Panc1 (cell line): ENCODE measurements at regions not wholly inside any gene's neighbourhood (a gene's known extent, or its start where the extent isn't known, plus 50 kb on each side); places are given as distances from the start of the nearest gene placed in this dataset.

Experiments used
- ATAC-seq: fragments of 200-7000 bp; cut with Tn5 transposase; 2 replicates; pipeline ENCODE4 v1.9.1; 2020; ENCODE audit warnings: mild to moderate bottlenecking, moderate library complexity
- BruUV-seq: library from RNA; stranded (reverse); fragments of 400-500 nt; replicated peaks from 2 replicates; lab custom pipeline; 2021; lab: Mats Ljungman, UMichigan
- CTCF ChIA-PET: fragments of 300-600 bp; sonication (Branson Sonifier 250); formaldehyde crosslinking; loops from one replicate; lab custom pipeline; 2022; ENCODE audit warnings: antibody characterized with exemption; lab: Charles Lee
- POLR2A ChIA-PET: fragments of 300-600 bp; sonication (Branson Sonifier 250); formaldehyde crosslinking; loops from one replicate; lab custom pipeline; 2022; ENCODE audit warnings: antibody characterized with exemption; lab: Charles Lee
- DNase-seq: peaks from one replicate; pipeline ENCODE4 v3.0.0-alpha.2; 2010; ENCODE audit warnings: low read depth, low spot score
- H3K27ac ChIP-seq: 2 replicates; pipeline ENCODE4 v1.5.1; 2011; ENCODE audit warnings: mild to moderate bottlenecking, low read length, inconsistent platforms
- H3K27me3 ChIP-seq: fragments of 200-500 bp; sonication (Bioruptor generic); 2 replicates; pipeline ENCODE4 v1.6.0; 2014; ENCODE audit warnings: low read length, inconsistent platforms; ENCODE audit not compliant: control insufficient read depth, insufficient read depth
- H3K36me3 ChIP-seq: fragments of 200-500 bp; sonication (Bioruptor generic); 2 replicates; pipeline ENCODE4 v1.5.1; 2014; ENCODE audit warnings: inconsistent platforms, mild to moderate bottlenecking, low read length, moderate library complexity; ENCODE audit not compliant: control insufficient read depth, insufficient read depth
- H3K4me1 ChIP-seq: 2 replicates; pipeline ENCODE4 v1.5.1; 2011; ENCODE audit warnings: inconsistent platforms, mild to moderate bottlenecking, low read length, moderate library complexity; ENCODE audit not compliant: control insufficient read depth, insufficient read depth
- H3K4me3 ChIP-seq, 2 experiments: 2 replicates each; pipeline ENCODE4 v1.5.1; 2011 to 2012; ENCODE audit warnings: low read depth in 2 of 2, low read length in 2 of 2, mild to moderate bottlenecking in 2 of 2, inconsistent platforms in 1 of 2, moderate library complexity in 1 of 2
- H3K9me3 ChIP-seq: fragments of 200-500 bp; sonication (Bioruptor generic); 2 replicates; pipeline ENCODE4 v1.5.1; 2014; ENCODE audit warnings: low read depth, mild to moderate bottlenecking, inconsistent platforms, low read length, moderate library complexity; ENCODE audit not compliant: control insufficient read depth, insufficient read depth
- CTCF ChIP-seq: fragments of 450-650 bp; IDR thresholded peaks from 2 replicates; pipeline ENCODE4 v1.5.1; 2017; ENCODE audit warnings: mild to moderate bottlenecking
- POLR2AphosphoS5 ChIP-seq: IDR thresholded peaks from 2 replicates; pipeline ENCODE4 v1.6.1; 2012; ENCODE audit warnings: mild to moderate bottlenecking, low read depth, low read length, moderate library complexity
- REST ChIP-seq, 2 experiments: IDR thresholded peaks; 2 replicates each; pipeline ENCODE4 v1.6.1; 2011 to 2012; ENCODE audit warnings: low read depth in 2 of 2, control low read depth in 1 of 2, low read length in 1 of 2, mild to moderate bottlenecking in 1 of 2, moderate library complexity in 1 of 2; ENCODE audit not compliant: insufficient read depth in 1 of 2
- SIN3A ChIP-seq: IDR thresholded peaks from 2 replicates; pipeline ENCODE4 v1.6.1; 2012; ENCODE audit warnings: low read depth, mild to moderate bottlenecking, low read length, moderate library complexity, borderline replicate concordance; ENCODE audit not compliant: insufficient read depth
- TCF7L2 ChIP-seq: IDR thresholded peaks from 2 replicates; pipeline ENCODE4 v1.6.1; 2011; ENCODE audit warnings: mild to moderate bottlenecking, low read depth, low read length, inconsistent platforms
- in situ Hi-C: cut with HindIII; loops from 2 replicates; pipeline ENCODE4 v1.10.0; 2016; ENCODE audit warnings: low sequenced_read_pairs, low pct_unique_long_range_greater_than_20kb
- intact Hi-C: fragments of 100-400 bp; cut with micrococcal nuclease; formaldehyde crosslinking; loops from one replicate; pipeline ENCODE4 v1.10.0; 2022; ENCODE audit not compliant: unreplicated experiment

DNA sequence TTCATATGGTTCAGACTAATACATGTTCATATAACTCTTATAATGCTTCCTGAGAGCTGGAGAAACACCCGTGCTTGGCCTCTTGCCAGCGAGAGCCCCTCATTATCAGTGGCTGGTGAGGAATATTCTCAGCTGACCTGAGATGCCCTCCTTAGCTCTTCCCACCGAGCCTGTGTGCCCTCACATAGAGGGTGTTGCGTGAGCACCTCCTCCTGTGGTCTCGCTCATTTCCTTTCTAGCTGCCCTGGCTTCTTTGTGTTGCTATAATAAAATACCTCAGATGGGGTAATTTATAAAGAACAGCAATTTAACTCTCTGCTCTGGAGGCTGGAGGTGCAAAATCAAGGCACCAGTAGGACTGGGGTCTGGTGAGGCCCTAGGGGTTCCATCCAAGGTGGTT, 80.5 kb upstream of the ALKAL2 start:
- ATAC-seq (no peak), DNase-seq (no peak)
- Histone ChIP-seq H3K4me1 (no peaks in the 10 kb centered on the region), H3K4me3 (no peak overlapping the region), H3K27ac (no peak overlapping the region), H3K9me3 (no peaks in the 10 kb centered on the region), H3K36me3 (no peaks in the 10 kb centered on the region), H3K27me3 (peaks cover 7% of the 10 kb centered on the region)
- no peak for TF ChIP-seq CTCF
- TF ChIP-seq POLR2AphosphoS5 = no peak
- no peak for TF ChIP-seq REST (IDR thresholded peaks at IDR 0.05; ENCODE audit: insufficient read depth in 1 of 2, low read depth in 2 of 2, low read length in 1 of 2)
- ChIA-PET CTCF (no interaction called here), POLR2A (no interaction called here)
- no TSS peak for BruUV-seq
- in situ Hi-C loops = no loop called here
- intact Hi-C loops = no loop called here

DNA sequence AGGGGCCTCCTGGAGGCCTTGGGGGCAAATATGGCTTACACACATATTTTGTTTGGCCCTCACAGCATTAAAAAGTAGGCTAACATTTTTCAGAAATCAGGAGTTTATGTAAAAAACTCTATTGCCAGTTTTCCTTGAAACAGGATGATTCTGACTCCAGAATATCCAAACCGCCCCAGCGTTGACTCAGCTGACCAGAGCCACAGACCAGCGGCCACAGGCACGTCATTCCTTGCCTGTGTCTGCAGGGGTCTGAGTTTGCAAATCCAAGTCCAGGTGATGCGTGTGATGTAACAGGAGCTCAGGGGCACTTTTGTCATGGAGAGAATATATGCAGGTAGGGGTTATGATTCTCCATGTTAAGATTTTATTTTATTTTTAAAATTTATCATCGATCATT, 79.4 kb upstream of the ALKAL2 start:
- in situ Hi-C loops (no loop called here), intact Hi-C loops (no loop called here)
- Histone ChIP-seq H3K4me3 (no peak overlapping the region), H3K27ac (no peak overlapping the region), H3K9me3 (no peaks in the 10 kb centered on the region), H3K36me3 (no peaks in the 10 kb centered on the region), H3K4me1 (no peaks in the 10 kb centered on the region), H3K27me3 (peaks cover 17% of the 10 kb centered on the region)
- TF ChIP-seq CTCF = no peak
- no peak for TF ChIP-seq REST (IDR thresholded peaks at IDR 0.05; ENCODE audit: insufficient read depth in 1 of 2, low read depth in 2 of 2, low read length in 1 of 2)
- TF ChIP-seq SIN3A = no peak
- TF ChIP-seq POLR2AphosphoS5 = no peak
- TF ChIP-seq TCF7L2 = no peak
- no TSS peak for BruUV-seq
- ChIA-PET CTCF (no interaction called here), POLR2A (no interaction called here)
- DNase-seq (no peak), ATAC-seq (no peak)
